Esophagus muscularis mucosa (tissue), 4 donors: ENCODE measurements at regions not wholly inside any gene's neighbourhood (a gene's known extent, or its start where the extent isn't known, plus 50 kb on each side); places are given as distances from the start of the nearest gene placed in this dataset.

Experiments
- CTCF ChIP-seq, 3 experiments: fragments of 200-600 bp in 2 of 3; fragments of 450-650 bp in 1 of 3; sonication (generic) in 2 of 3; IDR thresholded peaks; one replicate each; pipeline ENCODE4 v1.5.1; 2017 to 2019; ENCODE audit warnings: antibody characterized with exemption in 3 of 3, mild to moderate bottlenecking in 2 of 3, moderate library complexity in 1 of 3
- EP300 ChIP-seq: sonication (generic); formaldehyde crosslinking; IDR thresholded peaks from one replicate; pipeline ENCODE4 v1.6.1; 2017; ENCODE audit warnings: antibody characterized with exemption
- POLR2A ChIP-seq: fragments of 450-650 bp; IDR thresholded peaks from one replicate; pipeline ENCODE4 v1.6.1; 2017; ENCODE audit warnings: antibody characterized with exemption, moderate library complexity, mild to moderate bottlenecking, low read depth
- POLR2AphosphoS5 ChIP-seq, 2 donors: sonication (generic); formaldehyde crosslinking; IDR thresholded peaks; one replicate each; pipeline ENCODE4 v1.6.1; 2017; ENCODE audit warnings: antibody characterized with exemption in 2 of 2

GRCh38 chr12:47441490-47441889 is 264.3 kb downstream of the RPAP3 start:
- TF ChIP-seq CTCF (IDR thresholded peaks at IDR 0.05) = no peak
- no peak for TF ChIP-seq EP300
- no peak for TF ChIP-seq POLR2A
- TF ChIP-seq POLR2AphosphoS5 (IDR thresholded peaks at IDR 0.05) = no peak
